K562 (cell line): ENCODE measurements at regions not wholly inside any gene's neighbourhood (a gene's known extent, or its start where the extent isn't known, plus 50 kb on each side); places are given as distances from the start of the nearest gene placed in this dataset.
A peak's percentile ranks its signal among the peaks of the same experiment; 100 is the strongest.

Experiments
- ATAC-seq: fragments of 200-7000 bp; cut with Tn5 transposase; 3 replicates; pipeline ENCODE4 v1.9.1; 2020; ENCODE audit warnings: moderate library complexity
- BruUV-seq: library from RNA; stranded (reverse); fragments of 400-500 nt; replicated peaks from 2 replicates; lab custom pipeline; 2021; lab: Mats Ljungman, UMichigan
- CTCF ChIA-PET: fragments of 300-600 bp; formaldehyde crosslinking; extraction: SDS; loops from one replicate; lab custom pipeline; 2021; ENCODE audit warnings: low intra/inter-chr PET ratio; lab: Yijun Ruan, JAX
- POLR2A ChIA-PET: fragments of 300-600, 350-650 bp; sonication (Branson Sonifier 250); formaldehyde crosslinking; extraction: SDS; loops from one replicate; lab custom pipeline; 2021; ENCODE audit warnings: antibody characterized with exemption, inconsistent platforms; lab: Yijun Ruan, JAX
- DNase-seq, 4 experiments: peaks; one replicate each; pipeline versions ENCODE4 v3.0.0 to v3.0.0-alpha.2; 2011 to 2018; ENCODE audit warnings: low spot score in 3 of 4, mixed read lengths in 3 of 4; ENCODE audit errors: extremely low read depth in 1 of 4
- FAIRE-seq: peaks from 2 replicates; lab custom pipeline; 2011; peaks lifted over from hg19 to GRCh38; lab: Jason Lieb, UNC
- H2AFZ ChIP-seq: 2 replicates; pipeline ENCODE4 v1.6.0; 2011; ENCODE audit warnings: low read depth, low read length, control low read depth, inconsistent platforms
- H3K27ac ChIP-seq: fragments of 200-600 bp; 3 replicates; pipeline ENCODE4 v1.8.0; 2011; ENCODE audit warnings: low read depth, mild to moderate bottlenecking, control low read depth, inconsistent platforms, low read length, moderate library complexity, mixed read lengths; ENCODE audit errors: extremely low read depth
- H3K27me3 ChIP-seq, 2 experiments: fragments of 300-600 bp in 1 of 2; 2 replicates in 1 of 2; 3 replicates in 1 of 2; pipeline versions ENCODE4 v1.6.0 to v1.8.0; 2011; ENCODE audit warnings: inconsistent platforms in 2 of 2, low read length in 2 of 2, mild to moderate bottlenecking in 1 of 2, mixed read lengths in 1 of 2, moderate library complexity in 1 of 2; ENCODE audit not compliant: control insufficient read depth in 2 of 2, insufficient read depth in 2 of 2
- H3K36me3 ChIP-seq: fragments of 300-600 bp; 3 replicates; pipeline ENCODE4 v1.8.0; 2011; ENCODE audit warnings: mild to moderate bottlenecking, low read length, inconsistent platforms; ENCODE audit not compliant: control insufficient read depth, insufficient read depth
- H3K4me1 ChIP-seq, 2 experiments: fragments of 200-600 bp in 1 of 2; replicated peaks in 1 of 2; 2 replicates in 1 of 2; 3 replicates in 1 of 2; pipeline versions ENCODE4 v1.5.1 to v1.8.0; 2011; ENCODE audit warnings: inconsistent platforms in 2 of 2, low read length in 2 of 2, mild to moderate bottlenecking in 1 of 2, mixed read lengths in 1 of 2, moderate library complexity in 1 of 2; ENCODE audit not compliant: control insufficient read depth in 2 of 2, insufficient read depth in 2 of 2
- H3K4me2 ChIP-seq: 2 replicates; pipeline ENCODE4 v1.6.1; 2011; ENCODE audit warnings: low read length, control low read depth, inconsistent platforms, mixed read lengths; ENCODE audit not compliant: insufficient read depth
- H3K4me3 ChIP-seq: fragments of 200-600 bp; sonication (generic), shearing (Covaris generic); 2 replicates; pipeline ENCODE4 v1.5.1; 2016; ENCODE audit warnings: control low read depth, inconsistent platforms
- H3K79me2 ChIP-seq: fragments of 200-600 bp; 3 replicates; pipeline ENCODE4 v1.8.0; 2011; ENCODE audit warnings: low read length, inconsistent platforms; ENCODE audit not compliant: control insufficient read depth, insufficient read depth
- H3K9ac ChIP-seq, 2 experiments: 2 replicates each; pipeline versions ENCODE4 v1.6.0 to v1.6.1; 2011; ENCODE audit warnings: low read depth in 2 of 2, low read length in 2 of 2, control low read depth in 1 of 2, inconsistent platforms in 1 of 2, mild to moderate bottlenecking in 1 of 2, mixed read lengths in 1 of 2; ENCODE audit not compliant: insufficient read depth in 1 of 2
- H3K9me1 ChIP-seq: one replicate; pipeline ENCODE4 v1.6.0; 2011; ENCODE audit warnings: inconsistent platforms, mild to moderate bottlenecking, low read length, moderate library complexity; ENCODE audit not compliant: control insufficient read depth, insufficient read depth
- H3K9me3 ChIP-seq: replicated peaks from 2 replicates; pipeline ENCODE4 v1.5.1; 2011; ENCODE audit warnings: low read depth, low read length, inconsistent platforms; ENCODE audit not compliant: control insufficient read depth, insufficient read depth
- H4K20me1 ChIP-seq: replicated peaks from 2 replicates; pipeline ENCODE4 v1.6.1; 2011; ENCODE audit warnings: low read length, inconsistent platforms, mixed read lengths; ENCODE audit not compliant: control insufficient read depth, insufficient read depth
- BRD4 ChIP-seq: fragments of 200-600 bp; sonication (generic); IDR thresholded peaks from 2 replicates; pipeline ENCODE4 v1.6.1; 2017; ENCODE audit warnings: inconsistent platforms
- CAMTA2 ChIP-seq: fragments of 250-450 bp; sonication (Bioruptor Pico); conservative IDR thresholded peaks from 2 replicates; pipeline ENCODE4 v1.5.1; 2022
- E2F1 ChIP-seq: sonication (generic); formaldehyde crosslinking; IDR thresholded peaks from 2 replicates; pipeline ENCODE4 v1.8.1; 2023; ENCODE audit warnings: mild to moderate bottlenecking, missing genetic modification reagents, moderate library complexity
- FOSL1 ChIP-seq: fragments of 200-800 bp; sonication (Bioruptor generic); conservative IDR thresholded peaks from 2 replicates; pipeline ENCODE4 v1.6.1; 2016; ENCODE audit warnings: missing genetic modification characterization, missing compliant biosample characterization
- GMEB1 ChIP-seq: fragments of 250-450 bp; sonication (Bioruptor Pico); IDR thresholded peaks from 2 replicates; pipeline ENCODE4 v1.4.0; 2020; ENCODE audit warnings: mild to moderate bottlenecking
- POLR2AphosphoS2 ChIP-seq: IDR thresholded peaks from 2 replicates; pipeline ENCODE4 v1.6.1; 2012; ENCODE audit warnings: low read length, improper control_type of control experiment
- SNRNP70 ChIP-seq: fragments of 200-400 bp; formaldehyde crosslinking; optimal IDR thresholded peaks from 2 replicates; pipeline ENCODE3; 2017; ENCODE audit warnings: low read depth, low read length
- ZKSCAN8 ChIP-seq: fragments of 200-800 bp; sonication (Bioruptor generic); IDR thresholded peaks from 2 replicates; pipeline ENCODE4 v1.6.1; 2016; ENCODE audit warnings: missing genetic modification characterization, missing compliant biosample characterization
- WGBS: fragments of 100-300 bp; shearing (Covaris generic); methylation state at CpG from one replicate; pipeline ENCODE4 v1.1.6; 2016; ENCODE audit warnings: low coverage, mixed read lengths; ENCODE audit not compliant: insufficient coverage; ENCODE audit errors: missing lambda C conversion rate; 5-methylcytosine and 5-hydroxymethylcytosine counted together
- in situ Hi-C: fragments of 300-500 bp; cut with MboI; formaldehyde crosslinking; loops from 4 replicates; pipeline ENCODE4 v1.15.0; 2018; ENCODE audit warnings: inconsistent platforms, mixed read lengths
- intact Hi-C: fragments of 100-400 bp; cut with micrococcal nuclease; formaldehyde crosslinking; loops from 2 replicates; pipeline ENCODE4 v1.14.2; 2022

GRCh38 chr2:54047658-54048057 lies 67.8 kb upstream of the ACYP2 start (continued):
- no peak for TF ChIP-seq GMEB1 (CRISPR knock-in tag)
- no peak for TF ChIP-seq POLR2AphosphoS2
- peak; percentile 59; the same call in 1 of the 2 replicates for TF ChIP-seq FOSL1 (tag)
- no peak for TF ChIP-seq SNRNP70
- no peak for TF ChIP-seq CAMTA2 (CRISPR knock-in tag)
- TF ChIP-seq, all 486 proteins: peak for 6

GRCh38 chr2:54047091-54047490 lies 68.3 kb upstream of the ACYP2 start:
- FAIRE-seq (no peak), DNase-seq (no peak), ATAC-seq (no peak)
- Histone ChIP-seq H3K79me2 (no peaks in the 10 kb centered on the region), H2AFZ (no peak overlapping the region), H3K27ac (no peak overlapping the region), H3K9ac (no peak overlapping the region), H3K4me2 (no peak overlapping the region), H3K27me3 (no peaks in the 10 kb centered on the region), H4K20me1 (no peaks in the 10 kb centered on the region), H3K9me3 (peaks cover 3% of the 10 kb centered on the region; the same call in 1 of the 2 replicates), H3K9me1 (no peaks in the 10 kb centered on the region), H3K36me3 (no peaks in the 10 kb centered on the region), H3K4me3 (no peak overlapping the region), H3K4me1 (peaks cover 0 to 3% of the 10 kb centered on the region in 2 experiments; a peak in 2 of 5 replicates)
- in situ Hi-C loops: no loop called here
- 57% methylated on average over 4 of the region's 4 CpGs for WGBS
- no peak for TF ChIP-seq E2F1
- no peak for TF ChIP-seq BRD4
- no peak for TF ChIP-seq ZKSCAN8 (CRISPR knock-in tag)
- ChIA-PET POLR2A (no interaction called here), CTCF (no interaction called here)
- no TSS peak for BruUV-seq
- intact Hi-C loops: no loop called here
